HepG2 (cell line): ENCODE measurements at regions not wholly inside any gene's neighbourhood (a gene's known extent, or its start where the extent isn't known, plus 50 kb on each side); places are given as distances from the start of the nearest gene placed in this dataset.

Experiments used
- ATAC-seq: fragments of 200-7000 bp; cut with Tn5 transposase; 3 replicates; pipeline ENCODE4 v1.9.1; 2020; ENCODE audit warnings: mild to moderate bottlenecking, moderate library complexity
- BruUV-seq: library from RNA; stranded (reverse); fragments of 400-500 nt; replicated peaks from 2 replicates; lab custom pipeline; 2021; lab: Mats Ljungman, UMichigan
- CTCF ChIA-PET: fragments of 300-600 bp; formaldehyde crosslinking; extraction: SDS; loops from one replicate; lab custom pipeline; 2021; ENCODE audit warnings: low total read pairs, inconsistent platforms, low intra/inter-chr PET ratio; lab: Yijun Ruan, JAX
- POLR2A ChIA-PET: fragments of 350-600 bp; sonication (Branson Sonifier 250); formaldehyde crosslinking; loops from one replicate; lab custom pipeline; 2020; ENCODE audit warnings: antibody characterized with exemption, inconsistent platforms; lab: Yijun Ruan, JAX
- DNase-seq: peaks from one replicate; pipeline ENCODE4 v3.0.0-alpha.2; 2015; ENCODE audit warnings: low spot score
- FAIRE-seq: peaks from 3 replicates; lab custom pipeline; 2011; peaks lifted over from hg19 to GRCh38; lab: Jason Lieb, UNC
- H2AFZ ChIP-seq: one replicate; pipeline ENCODE4 v1.6.1; 2011; ENCODE audit warnings: low read length, inconsistent platforms
- H3K27ac ChIP-seq: fragments of 300-600 bp; 3 replicates; pipeline ENCODE4 v1.8.0; 2011; ENCODE audit warnings: mixed run types, mild to moderate bottlenecking, mixed read lengths, low read length, inconsistent platforms; ENCODE audit not compliant: insufficient read depth; ENCODE audit errors: extremely low read length
- H3K27me3 ChIP-seq, 2 experiments: fragments of 200-600 bp in 1 of 2; 2 replicates in 1 of 2; 3 replicates in 1 of 2; pipeline versions ENCODE4 v1.6.0 to v1.8.0; 2011; ENCODE audit warnings: low read length in 2 of 2, mild to moderate bottlenecking in 2 of 2, moderate library complexity in 2 of 2, inconsistent platforms in 1 of 2; ENCODE audit not compliant: insufficient read depth in 2 of 2, control insufficient read depth in 1 of 2
- H3K36me3 ChIP-seq, 2 experiments: fragments of 200-600 bp in 1 of 2; replicated peaks in 1 of 2; 2 replicates in 1 of 2; 3 replicates in 1 of 2; pipeline versions ENCODE4 v1.5.1 to v1.8.0; 2011; ENCODE audit warnings: low read length in 2 of 2, inconsistent platforms in 1 of 2; ENCODE audit not compliant: insufficient read depth in 2 of 2, control insufficient read depth in 1 of 2
- H3K4me1 ChIP-seq: 2 replicates; pipeline ENCODE4 v1.5.1; 2012; ENCODE audit warnings: low read length, inconsistent platforms; ENCODE audit not compliant: insufficient read depth
- H3K4me2 ChIP-seq: 2 replicates; pipeline ENCODE4 v1.6.0; 2011; ENCODE audit warnings: low read depth, low read length, inconsistent platforms
- H3K4me3 ChIP-seq, 3 experiments: fragments of 200-600 bp in 1 of 3; sonication (generic), shearing (Covaris generic) in 1 of 3; replicated peaks in 1 of 3; 2 replicates each; pipeline ENCODE4 v1.5.1; 2011 to 2016; ENCODE audit warnings: low read length in 3 of 3, inconsistent platforms in 2 of 3, low read depth in 2 of 3, mild to moderate bottlenecking in 2 of 3, control low read depth in 1 of 3, mixed read lengths in 1 of 3; ENCODE audit not compliant: insufficient read depth in 1 of 3
- H3K79me2 ChIP-seq: one replicate; pipeline ENCODE4 v1.6.1; 2011; ENCODE audit warnings: low read length, inconsistent platforms; ENCODE audit not compliant: insufficient read depth
- H3K9ac ChIP-seq: 2 replicates; pipeline ENCODE4 v1.6.0; 2011; ENCODE audit warnings: mild to moderate bottlenecking, low read depth, low read length, inconsistent platforms; ENCODE audit not compliant: insufficient read depth
- H3K9me3 ChIP-seq: 2 replicates; pipeline ENCODE4 v1.5.1; 2012; ENCODE audit warnings: mild to moderate bottlenecking, low read length
- H4K20me1 ChIP-seq: 2 replicates; pipeline ENCODE4 v1.6.0; 2011; ENCODE audit warnings: inconsistent platforms, mild to moderate bottlenecking, low read length, moderate library complexity; ENCODE audit not compliant: insufficient read depth
- BRCA1 ChIP-seq: sonication (generic); formaldehyde crosslinking; IDR thresholded peaks from 2 replicates; pipeline ENCODE4 v1.4.0; 2020; ENCODE audit warnings: missing genetic modification reagents
- EED ChIP-seq: sonication (generic); formaldehyde crosslinking; IDR thresholded peaks from 2 replicates; pipeline ENCODE4 v1.5.0; 2020; ENCODE audit warnings: mild to moderate bottlenecking, missing genetic modification reagents
- GTF3A ChIP-seq: sonication (generic); formaldehyde crosslinking; conservative IDR thresholded peaks from 2 replicates; pipeline ENCODE4 v1.4.0; 2020; ENCODE audit warnings: mild to moderate bottlenecking, missing genetic modification reagents
- HMGXB3 ChIP-seq: sonication (generic); formaldehyde crosslinking; IDR thresholded peaks from 2 replicates; pipeline ENCODE4 v1.4.0; 2020; ENCODE audit warnings: missing genetic modification reagents, borderline replicate concordance
- MAFF ChIP-seq: IDR thresholded peaks from 2 replicates; pipeline ENCODE4 v1.6.1; 2011; ENCODE audit warnings: low read depth, low read length, improper control_type of control experiment
- PPARG ChIP-seq: conservative IDR thresholded peaks from 2 replicates; pipeline ENCODE4 v1.6.1; 2016; ENCODE audit warnings: missing biosample characterization, missing genetic modification reagents
- SOX6 ChIP-seq, 2 experiments: fragments of 450-650 bp in 1 of 2; sonication (generic) in 1 of 2; formaldehyde crosslinking in 1 of 2; IDR thresholded peaks; 2 replicates each; pipeline versions ENCODE4 v1.4.0 to v1.6.1; 2017 to 2020; ENCODE audit warnings: antibody characterized with exemption in 1 of 2, mild to moderate bottlenecking in 1 of 2, missing genetic modification reagents in 1 of 2
- SRSF4 ChIP-seq: fragments of 200-400 bp; formaldehyde crosslinking; IDR thresholded peaks from one replicate; pipeline ENCODE4 v1.6.1; 2018; ENCODE audit warnings: mild to moderate bottlenecking, low read depth, low read length, moderate library complexity; ENCODE audit not compliant: poor library complexity, severe bottlenecking
- WIZ ChIP-seq: sonication (generic); formaldehyde crosslinking; IDR thresholded peaks from 2 replicates; pipeline ENCODE4 v1.5.1; 2020; ENCODE audit warnings: mild to moderate bottlenecking, missing genetic modification reagents
- ZNF431 ChIP-seq: sonication (generic); formaldehyde crosslinking; IDR thresholded peaks from 2 replicates; pipeline ENCODE4 v1.9.0; 2022; ENCODE audit warnings: missing genetic modification reagents, low read depth, mild to moderate bottlenecking, borderline replicate concordance
- ZNF614 ChIP-seq: IDR thresholded peaks from 2 replicates; pipeline ENCODE4 v1.6.1; 2018; ENCODE audit warnings: missing biosample characterization, missing genetic modification reagents, inconsistent platforms, borderline replicate concordance
- ZNF660 ChIP-seq: sonication (generic); formaldehyde crosslinking; IDR thresholded peaks from 2 replicates; pipeline ENCODE4 v1.5.1; 2020; ENCODE audit warnings: mild to moderate bottlenecking, low read depth, missing genetic modification reagents, borderline replicate concordance
- WGBS: methylation state at CpG from one replicate; pipeline ENCODE4 v1.1.6; 2017; ENCODE audit warnings: low lambda C conversion rate; 5-methylcytosine and 5-hydroxymethylcytosine counted together
- in situ Hi-C: cut with HindIII; loops from 2 replicates; pipeline ENCODE4 v1.10.0; 2017; ENCODE audit warnings: low pct_unique_long_range_greater_than_20kb; ENCODE audit not compliant: extremely low pct_ligation_motif_present
- intact Hi-C: fragments of 100-400 bp; cut with micrococcal nuclease; formaldehyde crosslinking; loops from one replicate; pipeline ENCODE4 v1.10.0; 2022; ENCODE audit not compliant: unreplicated experiment
- TF ChIP-seq, protein P1 (sequence below): sonication (generic); formaldehyde crosslinking; IDR thresholded peaks from 2 replicates; pipeline ENCODE4 v1.4.0; 2020; ENCODE audit warnings: mild to moderate bottlenecking, missing genetic modification reagents

GRCh38 chr6:63492476-63492875 lies 79.8 kb upstream of the LOC128125822 start:
- 20% methylated on average over 2 of the region's 2 CpGs for WGBS
- no peaks in the 10 kb centered on the region for H3K27me3 ChIP-seq
- H3K4me2 ChIP-seq = no peak overlapping the region
- no peak overlapping the region for H3K4me3 ChIP-seq
- in situ Hi-C loops = no loop called here
- no TSS peak for BruUV-seq
- no peaks in the 10 kb centered on the region for H3K9me3 ChIP-seq
- TF ChIP-seq GTF3A (CRISPR knock-in tag) (no peak), PPARG (CRISPR knock-in tag) (no peak), SOX6 (IDR thresholded peaks at IDR 0.05) (no peak), SOX6 (CRISPR knock-in tag; IDR thresholded peaks at IDR 0.05) (no peak), SRSF4 (no peak), MAFF (no peak), ZNF660 (CRISPR knock-in tag) (no peak), ZNF614 (CRISPR knock-in tag) (no peak), HMGXB3 (CRISPR knock-in tag) (no peak), WIZ (CRISPR knock-in tag) (no peak), ZNF431 (CRISPR knock-in tag) (no peak), BRCA1 (no peak), EED (no peak)
- TF ChIP-seq, protein P1, sequence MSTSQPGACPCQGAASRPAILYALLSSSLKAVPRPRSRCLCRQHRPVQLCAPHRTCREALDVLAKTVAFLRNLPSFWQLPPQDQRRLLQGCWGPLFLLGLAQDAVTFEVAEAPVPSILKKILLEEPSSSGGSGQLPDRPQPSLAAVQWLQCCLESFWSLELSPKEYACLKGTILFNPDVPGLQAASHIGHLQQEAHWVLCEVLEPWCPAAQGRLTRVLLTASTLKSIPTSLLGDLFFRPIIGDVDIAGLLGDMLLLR (CRISPR knock-in tag) = no peak
- FAIRE-seq (no peak), ATAC-seq (no peak), DNase-seq (no peak)
- H4K20me1 ChIP-seq = no peaks in the 10 kb centered on the region
- H3K4me1 ChIP-seq = peaks cover 24% of the 10 kb centered on the region
- no peak overlapping the region for H3K9ac ChIP-seq
- no peak overlapping the region for H2AFZ ChIP-seq
- intact Hi-C loops = no loop called here
- ChIA-PET CTCF (no interaction called here), POLR2A (interaction anchor here (0.8 to 2.0 kb wide), 2 partner anchors 22 to 35 kb away, joined by 3 to 5 read pairs; no protein-coding TSS in a partner anchor)
- no peaks in the 10 kb centered on the region for H3K36me3 ChIP-seq
- H3K27ac ChIP-seq = no peak overlapping the region
- no peaks in the 10 kb centered on the region for H3K79me2 ChIP-seq
